Keratinocyte (primary cell): ENCODE measurements at regions not wholly inside any gene's neighbourhood (a gene's known extent, or its start where the extent isn't known, plus 50 kb on each side); places are given as distances from the start of the nearest gene placed in this dataset.

Experiments
- DNase-seq: peaks from one replicate; pipeline ENCODE4 v3.0.0-alpha.2; 2011; ENCODE audit warnings: low read depth, missing footprints, low spot score
- FAIRE-seq: peaks from 2 replicates; lab custom pipeline; 2011; peaks lifted over from hg19 to GRCh38; lab: Jason Lieb, UNC
- H2AFZ ChIP-seq: 2 replicates; pipeline ENCODE4 v1.6.0; 2012; ENCODE audit warnings: low read length, control low read depth, inconsistent platforms; ENCODE audit not compliant: control insufficient read depth
- H3K27ac ChIP-seq: 2 replicates; pipeline ENCODE4 v1.5.1; 2011; ENCODE audit warnings: low read length; ENCODE audit not compliant: control insufficient read depth, insufficient read depth
- H3K27me3 ChIP-seq: 3 replicates; pipeline ENCODE4 v1.6.0; 2011; ENCODE audit warnings: low read length; ENCODE audit not compliant: control insufficient read depth, insufficient read depth; ENCODE audit errors: extremely low read depth
- H3K36me3 ChIP-seq, 2 experiments: 2 replicates in 1 of 2; 3 replicates in 1 of 2; pipeline ENCODE4 v1.5.1; 2011; ENCODE audit warnings: low read length in 2 of 2, mild to moderate bottlenecking in 1 of 2; ENCODE audit not compliant: control insufficient read depth in 2 of 2, insufficient read depth in 2 of 2; ENCODE audit errors: extremely low read depth in 1 of 2
- H3K4me1 ChIP-seq: 3 replicates; pipeline ENCODE4 v1.5.1; 2011; ENCODE audit warnings: low read length; ENCODE audit not compliant: control insufficient read depth, insufficient read depth; ENCODE audit errors: extremely low read depth
- H3K4me2 ChIP-seq: 3 replicates; pipeline ENCODE4 v1.6.0; 2011; ENCODE audit warnings: low read depth, low read length; ENCODE audit not compliant: control insufficient read depth, insufficient read depth; ENCODE audit errors: extremely low read depth
- H3K4me3 ChIP-seq, 3 experiments: fragments of 200-600 bp in 1 of 3; sonication (generic) in 1 of 3; 2 replicates in 2 of 3; 3 replicates in 1 of 3; pipeline ENCODE4 v1.5.1; 2011 to 2016; ENCODE audit warnings: low read length in 3 of 3, mild to moderate bottlenecking in 3 of 3, control low read depth in 2 of 3, inconsistent platforms in 1 of 3, low read depth in 1 of 3, mixed read lengths in 1 of 3, mixed run types in 1 of 3, moderate library complexity in 1 of 3; ENCODE audit not compliant: control insufficient read depth in 2 of 3, insufficient read depth in 2 of 3; ENCODE audit errors: extremely low read depth in 1 of 3
- H3K79me2 ChIP-seq: 2 replicates; pipeline ENCODE4 v1.6.0; 2012; ENCODE audit warnings: low read length; ENCODE audit not compliant: control insufficient read depth, insufficient read depth
- H3K9ac ChIP-seq: 3 replicates; pipeline ENCODE4 v1.6.0; 2011; ENCODE audit warnings: low read length; ENCODE audit not compliant: control insufficient read depth, insufficient read depth; ENCODE audit errors: extremely low read depth
- H3K9me1 ChIP-seq: 3 replicates; pipeline ENCODE4 v1.6.0; 2011; ENCODE audit warnings: low read length; ENCODE audit not compliant: control insufficient read depth, insufficient read depth; ENCODE audit errors: extremely low read depth
- H3K9me3 ChIP-seq: 2 replicates; pipeline ENCODE4 v1.5.1; 2012; ENCODE audit warnings: low read depth, low read length; ENCODE audit not compliant: control insufficient read depth
- H4K20me1 ChIP-seq: 3 replicates; pipeline ENCODE4 v1.6.0; 2011; ENCODE audit warnings: low read length; ENCODE audit not compliant: control insufficient read depth, insufficient read depth; ENCODE audit errors: extremely low read depth
- EZH2 ChIP-seq: IDR thresholded peaks from one replicate; pipeline ENCODE4 v1.6.1; 2012; ENCODE audit warnings: inconsistent platforms, mild to moderate bottlenecking, low read length, moderate library complexity
- dilution Hi-C: fragments of 300-500 bp; cut with MboI; formaldehyde crosslinking; loops from one replicate; pipeline ENCODE4 v1.7.0; 2020; ENCODE audit warnings: low sequenced_read_pairs; ENCODE audit not compliant: extremely low pct_ligation_motif_present
- TF ChIP-seq, protein P1 (sequence below), 3 experiments: IDR thresholded peaks in 1 of 3; conservative IDR thresholded peaks in 1 of 3; optimal IDR thresholded peaks in 1 of 3; 2 replicates in 2 of 3; 3 replicates in 1 of 3; pipeline versions ENCODE3 to v1.5.1; 2011; ENCODE audit warnings: low read length in 3 of 3, mild to moderate bottlenecking in 3 of 3, moderate library complexity in 2 of 3, control low read depth in 1 of 3, inconsistent platforms in 1 of 3; ENCODE audit not compliant: insufficient read depth in 2 of 3; ENCODE audit errors: extremely low read depth in 1 of 3

DNA sequence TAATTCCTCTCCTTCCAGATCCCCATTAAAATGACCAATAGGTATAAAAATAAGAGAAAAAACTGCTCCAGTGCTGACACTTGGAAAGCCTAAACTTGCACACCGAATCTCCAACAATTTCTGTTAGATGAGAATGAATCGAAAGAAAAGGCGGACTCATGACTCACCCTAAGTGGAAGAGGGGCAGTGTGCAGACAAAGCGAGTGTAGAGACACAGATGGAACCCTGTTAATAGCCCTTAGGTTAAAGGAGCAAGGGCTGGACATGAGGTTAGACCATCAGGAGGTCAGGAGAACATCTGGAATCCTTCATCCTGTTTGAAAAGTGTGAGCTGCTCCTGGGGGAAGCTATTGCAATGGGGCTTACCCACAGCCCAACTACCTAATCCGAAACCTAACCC lies 103.4 kb upstream of the GLI3 start:
- dilution Hi-C loops, result no loop called here
- no peak overlapping the region for H3K4me3 ChIP-seq
- H3K27me3 ChIP-seq, result no peaks in the 10 kb centered on the region
- no peaks in the 10 kb centered on the region for H3K9me3 ChIP-seq
- no peak overlapping the region for H3K4me2 ChIP-seq
- TF ChIP-seq, protein P1, sequence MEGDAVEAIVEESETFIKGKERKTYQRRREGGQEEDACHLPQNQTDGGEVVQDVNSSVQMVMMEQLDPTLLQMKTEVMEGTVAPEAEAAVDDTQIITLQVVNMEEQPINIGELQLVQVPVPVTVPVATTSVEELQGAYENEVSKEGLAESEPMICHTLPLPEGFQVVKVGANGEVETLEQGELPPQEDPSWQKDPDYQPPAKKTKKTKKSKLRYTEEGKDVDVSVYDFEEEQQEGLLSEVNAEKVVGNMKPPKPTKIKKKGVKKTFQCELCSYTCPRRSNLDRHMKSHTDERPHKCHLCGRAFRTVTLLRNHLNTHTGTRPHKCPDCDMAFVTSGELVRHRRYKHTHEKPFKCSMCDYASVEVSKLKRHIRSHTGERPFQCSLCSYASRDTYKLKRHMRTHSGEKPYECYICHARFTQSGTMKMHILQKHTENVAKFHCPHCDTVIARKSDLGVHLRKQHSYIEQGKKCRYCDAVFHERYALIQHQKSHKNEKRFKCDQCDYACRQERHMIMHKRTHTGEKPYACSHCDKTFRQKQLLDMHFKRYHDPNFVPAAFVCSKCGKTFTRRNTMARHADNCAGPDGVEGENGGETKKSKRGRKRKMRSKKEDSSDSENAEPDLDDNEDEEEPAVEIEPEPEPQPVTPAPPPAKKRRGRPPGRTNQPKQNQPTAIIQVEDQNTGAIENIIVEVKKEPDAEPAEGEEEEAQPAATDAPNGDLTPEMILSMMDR (optimal IDR thresholded peaks at IDR 0.05 in 1 of 3, IDR thresholded peaks at IDR 0.05 in 1 of 3, conservative IDR thresholded peaks at IDR 0.05 in 1 of 3; ENCODE audit: extremely low read depth in 1 of 3, insufficient read depth in 2 of 3, low read length in 3 of 3), result no peak
- no peak for TF ChIP-seq EZH2
- FAIRE-seq, result no peak
- H3K9ac ChIP-seq, result no peak overlapping the region
- no peaks in the 10 kb centered on the region for H3K4me1 ChIP-seq
- no peaks in the 10 kb centered on the region for H4K20me1 ChIP-seq
- DNase-seq, result no peak
- H3K27ac ChIP-seq, result no peak overlapping the region
- H3K79me2 ChIP-seq, result no peaks in the 10 kb centered on the region
- no peaks in the 10 kb centered on the region for H3K9me1 ChIP-seq
- no peak overlapping the region for H2AFZ ChIP-seq
- H3K36me3 ChIP-seq, result no peaks in the 10 kb centered on the region

- no peak for DNase-seq
- Histone ChIP-seq H2AFZ (no peak overlapping the region), H3K9me3 (no peaks in the 10 kb centered on the region), H3K4me2 (no peak overlapping the region), H3K27me3 (no peaks in the 10 kb centered on the region), H3K9ac (no peak overlapping the region), H3K4me3 (no peak overlapping the region), H3K36me3 (no peaks in the 10 kb centered on the region), H3K27ac (no peak overlapping the region), H4K20me1 (no peaks in the 10 kb centered on the region), H3K9me1 (no peaks in the 10 kb centered on the region), H3K4me1 (no peaks in the 10 kb centered on the region), H3K79me2 (no peaks in the 10 kb centered on the region)
- no peak for FAIRE-seq
- TF ChIP-seq, protein P1 (optimal IDR thresholded peaks at IDR 0.05 in 1 of 3, IDR thresholded peaks at IDR 0.05 in 1 of 3, conservative IDR thresholded peaks at IDR 0.05 in 1 of 3; ENCODE audit: extremely low read depth in 1 of 3, insufficient read depth in 2 of 3, low read length in 3 of 3), result no peak
- TF ChIP-seq EZH2, result no peak
- dilution Hi-C loops, result no loop called here
Measured at GRCh38 chr7:42338916-42339540, 102.0 kb upstream of the GLI3 start.
